Skeletal muscle satellite cell (primary cell): ENCODE measurements at regions not wholly inside any gene's neighbourhood (a gene's known extent, or its start where the extent isn't known, plus 50 kb on each side); places are given as distances from the start of the nearest gene placed in this dataset.
"Not testable (repeated sequence)": the region's sequence is repeated elsewhere in the genome, so short reads cannot be mapped to it uniquely, and the experiment has no call there.

Source experiments
- H3K27me3 ChIP-seq: 2 replicates; pipeline ENCODE4 v1.7.0; 2013; ENCODE audit warnings: low read length; ENCODE audit not compliant: control insufficient read depth, insufficient read depth
- H3K36me3 ChIP-seq: 2 replicates; pipeline ENCODE4 v1.7.0; 2013; ENCODE audit warnings: mild to moderate bottlenecking, control low read depth, low read length; ENCODE audit not compliant: insufficient read depth
- H3K4me1 ChIP-seq: 2 replicates; pipeline ENCODE4 v1.7.0; 2013; ENCODE audit warnings: low read length; ENCODE audit not compliant: control insufficient read depth, insufficient read depth
- H3K4me2 ChIP-seq: 2 replicates; pipeline ENCODE4 v1.7.0; 2013; ENCODE audit warnings: mild to moderate bottlenecking, low read length
- H3K4me3 ChIP-seq: 2 replicates; pipeline ENCODE4 v1.7.0; 2013; ENCODE audit warnings: low read length
- H3K9ac ChIP-seq: 2 replicates; pipeline ENCODE4 v1.7.0; 2013; ENCODE audit warnings: mild to moderate bottlenecking, low read depth, low read length, moderate library complexity
- H3K9me3 ChIP-seq: replicated peaks from 2 replicates; pipeline ENCODE4 v1.7.0; 2013; ENCODE audit warnings: mild to moderate bottlenecking, control low read depth, low read length

- no peak overlapping the region for H3K4me3 ChIP-seq
- H3K27me3 ChIP-seq = no peaks in the 10 kb centered on the region
- no peaks in the 10 kb centered on the region for H3K4me1 ChIP-seq
- H3K9ac ChIP-seq = no peak overlapping the region
- H3K4me2 ChIP-seq = no peak overlapping the region
- no peaks in the 10 kb centered on the region for H3K9me3 ChIP-seq
- no peaks in the 10 kb centered on the region for H3K36me3 ChIP-seq
Observed at GRCh38 chr12:76176940-76177339, 92.5 kb upstream of the NAP1L1 start.

GRCh38 chr12:76175946-76176345, 91.5 kb upstream of the NAP1L1 start:
- not testable (repeated sequence) for H3K27me3 ChIP-seq, H3K4me3 ChIP-seq, H3K9ac ChIP-seq, H3K4me1 ChIP-seq, H3K9me3 ChIP-seq, H3K4me2 ChIP-seq, H3K36me3 ChIP-seq

GRCh38 chr12:76173756-76174155, 89.3 kb upstream of the NAP1L1 start:
- H3K4me1 ChIP-seq = no peaks in the 10 kb centered on the region
- H3K36me3 ChIP-seq = no peaks in the 10 kb centered on the region
- H3K9ac ChIP-seq = no peak overlapping the region
- no peaks in the 10 kb centered on the region for H3K9me3 ChIP-seq
- H3K4me3 ChIP-seq = no peak overlapping the region
- no peaks in the 10 kb centered on the region for H3K27me3 ChIP-seq
- no peak overlapping the region for H3K4me2 ChIP-seq

- no peaks in the 10 kb centered on the region for H3K27me3 ChIP-seq
Observed at GRCh38 chr12:76158518-76159321, 74.2 kb upstream of the NAP1L1 start.

GRCh38 chr12:76156726-76157125, 72.2 kb upstream of the NAP1L1 start:
- Histone ChIP-seq H3K36me3 (no peaks in the 10 kb centered on the region), H3K4me1 (peaks cover 4% of the 10 kb centered on the region), H3K4me3 (no peak overlapping the region), H3K9me3 (no peaks in the 10 kb centered on the region), H3K9ac (no peak overlapping the region), H3K27me3 (no peaks in the 10 kb centered on the region), H3K4me2 (no peak overlapping the region)

More at GRCh38 chr12:76158518-76159321, 74.2 kb upstream of the NAP1L1 start:
- H3K4me1 ChIP-seq = peaks cover 4% of the 10 kb centered on the region
- H3K36me3 ChIP-seq = no peaks in the 10 kb centered on the region
- H3K4me3 ChIP-seq = no peak overlapping the region
- no peak overlapping the region for H3K9ac ChIP-seq
- H3K9me3 ChIP-seq = no peaks in the 10 kb centered on the region
- peak overlapping the region; percentile 38 for H3K4me2 ChIP-seq

GRCh38 chr12:76156314-76156713, 71.8 kb upstream of the NAP1L1 start:
- no peaks in the 10 kb centered on the region for H3K27me3 ChIP-seq
- no peaks in the 10 kb centered on the region for H3K36me3 ChIP-seq
- no peak overlapping the region for H3K9ac ChIP-seq
- no peak overlapping the region for H3K4me2 ChIP-seq
- no peaks in the 10 kb centered on the region for H3K9me3 ChIP-seq
- peaks cover 4% of the 10 kb centered on the region for H3K4me1 ChIP-seq
- no peak overlapping the region for H3K4me3 ChIP-seq

GRCh38 chr12:76155157-76155670, 70.7 kb upstream of the NAP1L1 start:
- H3K36me3 ChIP-seq = no peaks in the 10 kb centered on the region

GRCh38 chr12:76153616-76154015, 69.1 kb upstream of the NAP1L1 start:
- H3K4me1 ChIP-seq = peaks cover 4% of the 10 kb centered on the region

More at GRCh38 chr12:76155157-76155670, 70.7 kb upstream of the NAP1L1 start:
- H3K4me1 ChIP-seq = peaks cover 4% of the 10 kb centered on the region
- no peaks in the 10 kb centered on the region for H3K9me3 ChIP-seq
- H3K4me3 ChIP-seq = no peak overlapping the region
- no peak overlapping the region for H3K4me2 ChIP-seq
- H3K27me3 ChIP-seq = no peaks in the 10 kb centered on the region
- no peak overlapping the region for H3K9ac ChIP-seq

GRCh38 chr12:76152181-76152807, 67.8 kb upstream of the NAP1L1 start:
- H3K4me2 ChIP-seq = no peak overlapping the region

More at GRCh38 chr12:76153616-76154015, 69.1 kb upstream of the NAP1L1 start:
- Histone ChIP-seq H3K9me3 (no peaks in the 10 kb centered on the region), H3K4me2 (no peak overlapping the region), H3K9ac (no peak overlapping the region), H3K27me3 (no peaks in the 10 kb centered on the region), H3K4me3 (no peak overlapping the region), H3K36me3 (no peaks in the 10 kb centered on the region)

GRCh38 chr12:76144245-76144549, 59.7 kb upstream of the NAP1L1 start:
- Histone ChIP-seq H3K4me2 (no peak overlapping the region), H3K27me3 (no peaks in the 10 kb centered on the region), H3K9me3 (no peaks in the 10 kb centered on the region), H3K4me3 (no peak overlapping the region), H3K9ac (no peak overlapping the region), H3K36me3 (no peaks in the 10 kb centered on the region), H3K4me1 (peaks cover 7% of the 10 kb centered on the region)

More at GRCh38 chr12:76152181-76152807, 67.8 kb upstream of the NAP1L1 start:
- H3K9ac ChIP-seq = no peak overlapping the region
- H3K4me1 ChIP-seq = no peaks in the 10 kb centered on the region
- H3K9me3 ChIP-seq = no peaks in the 10 kb centered on the region
- H3K27me3 ChIP-seq = no peaks in the 10 kb centered on the region
- no peaks in the 10 kb centered on the region for H3K36me3 ChIP-seq
- no peak overlapping the region for H3K4me3 ChIP-seq

GRCh38 chr12:76143343-76144244, 59.1 kb upstream of the NAP1L1 start:
- H3K4me2 ChIP-seq = no peak overlapping the region
- no peaks in the 10 kb centered on the region for H3K27me3 ChIP-seq
- H3K36me3 ChIP-seq = no peaks in the 10 kb centered on the region
- no peak overlapping the region for H3K9ac ChIP-seq
- H3K9me3 ChIP-seq = no peaks in the 10 kb centered on the region
- peaks cover 7% of the 10 kb centered on the region for H3K4me1 ChIP-seq
- H3K4me3 ChIP-seq = no peak overlapping the region
